Fibroblast of the aortic adventitia (primary cell): ENCODE measurements at regions not wholly inside any gene's neighbourhood (a gene's known extent, or its start where the extent isn't known, plus 50 kb on each side); places are given as distances from the start of the nearest gene placed in this dataset.

ENCODE experiments used
- DNase-seq: peaks from one replicate; pipeline ENCODE4 v3.0.0-alpha.2; 2010; ENCODE audit warnings: low read depth
- H3K4me3 ChIP-seq: 2 replicates; pipeline ENCODE4 v1.5.1; 2011; ENCODE audit warnings: low read depth, mild to moderate bottlenecking, control low read depth, low read length, moderate library complexity
- CTCF ChIP-seq: IDR thresholded peaks from 2 replicates; pipeline ENCODE4 v1.5.1; 2011; ENCODE audit warnings: mild to moderate bottlenecking, low read length, control low read depth, inconsistent platforms; ENCODE audit not compliant: insufficient read depth

- no peak for DNase-seq
- H3K4me3 ChIP-seq, result no peak overlapping the region
- no peak for TF ChIP-seq CTCF
Observed at GRCh38 chr7:109256762-109257560, 687.3 kb downstream of the DNAJB9 start.

- TF ChIP-seq CTCF, result no peak
- no peak overlapping the region for H3K4me3 ChIP-seq
- DNase-seq, result no peak
Observed at GRCh38 chr7:109259151-109259550, 689.5 kb downstream of the DNAJB9 start.

GRCh38 chr7:109261781-109262180, 692.1 kb downstream of the DNAJB9 start:
- no peak for DNase-seq

GRCh38 chr7:109266610-109267009, 696.9 kb downstream of the DNAJB9 start:
- no peak overlapping the region for H3K4me3 ChIP-seq
- no peak for TF ChIP-seq CTCF
- no peak for DNase-seq

More at GRCh38 chr7:109261781-109262180, 692.1 kb downstream of the DNAJB9 start:
- no peak overlapping the region for H3K4me3 ChIP-seq
- TF ChIP-seq CTCF, result no peak

- no peak for TF ChIP-seq CTCF
- DNase-seq, result no peak
- H3K4me3 ChIP-seq, result no peak overlapping the region
Observed at GRCh38 chr7:109276348-109276747, 706.7 kb downstream of the DNAJB9 start.

- DNase-seq, result peak; percentile 0
- H3K4me3 ChIP-seq, result no peak overlapping the region
- TF ChIP-seq CTCF, result no peak
Observed at GRCh38 chr7:109282726-109283125, 713.1 kb downstream of the DNAJB9 start.

GRCh38 chr7:109284943-109285342, 715.3 kb downstream of the DNAJB9 start:
- H3K4me3 ChIP-seq, result no peak overlapping the region
- no peak for TF ChIP-seq CTCF
- no peak for DNase-seq
